Activated CD4-positive, alpha-beta T cell treated with anti-CD3 and anti-CD28 coated beads, Interleukin-2, amount 10 ng/mL, durations not matched to agents 7 days and 5 days (primary cell): ENCODE measurements at regions not wholly inside any gene's neighbourhood (a gene's known extent, or its start where the extent isn't known, plus 50 kb on each side); places are given as distances from the start of the nearest gene placed in this dataset.
"Not testable (repeated sequence)": the region's sequence is repeated elsewhere in the genome, so short reads cannot be mapped to it uniquely, and the experiment has no call there.

Experiments
- CTCF ChIA-PET: fragments of 350-600 bp; sonication (Branson Sonifier 250); formaldehyde crosslinking; loops from one replicate; lab custom pipeline; 2021; ENCODE audit warnings: antibody characterized with exemption; lab: Charles Lee
- POLR2A ChIA-PET: fragments of 350-600 bp; sonication (Branson Sonifier 250); formaldehyde crosslinking; loops from one replicate; lab custom pipeline; 2021; ENCODE audit warnings: antibody characterized with exemption; lab: Charles Lee
- DNase-seq: peaks from one replicate; pipeline ENCODE4 v3.0.0-alpha.2; 2020
- H3K27ac Mint-ChIP-seq: one replicate; pipeline ENCODE4 v1.8.0; 2021; ENCODE audit warnings: mild to moderate bottlenecking, moderate library complexity, mixed read lengths
- H3K27me3 Mint-ChIP-seq: one replicate; pipeline ENCODE4 v1.8.0; 2021; ENCODE audit warnings: mixed read lengths
- H3K36me3 Mint-ChIP-seq: one replicate; pipeline ENCODE4 v1.8.0; 2021; ENCODE audit warnings: low read depth, mixed read lengths
- H3K4me1 Mint-ChIP-seq: one replicate; pipeline ENCODE4 v1.8.0; 2021; ENCODE audit warnings: mixed read lengths
- H3K4me3 Mint-ChIP-seq: one replicate; pipeline ENCODE4 v1.8.0; 2021; ENCODE audit warnings: mild to moderate bottlenecking, moderate library complexity, mixed read lengths
- H3K9me3 Mint-ChIP-seq: one replicate; pipeline ENCODE4 v1.8.0; 2021; ENCODE audit warnings: mixed read lengths

DNA sequence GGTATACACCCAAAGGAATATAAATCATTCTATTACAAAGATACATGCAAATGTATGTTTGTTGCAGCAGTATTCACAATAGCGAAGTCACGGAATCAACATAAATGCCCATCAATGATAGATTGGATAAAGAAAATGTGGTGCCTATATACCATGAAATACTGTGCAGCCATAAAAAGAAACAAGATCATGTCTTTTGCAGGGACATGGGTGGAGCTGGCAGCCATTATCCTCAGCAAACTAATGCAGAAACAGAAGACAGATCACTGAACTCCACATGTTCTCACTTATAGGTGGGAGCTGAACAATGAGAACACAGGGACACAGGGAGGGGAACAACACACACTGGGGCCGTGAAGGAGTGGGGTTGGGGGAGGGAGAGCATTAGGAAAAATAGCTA lies 315.2 kb downstream of the CPS1 start:
- CTCF ChIA-PET, H3K36me3 Mint-ChIP-seq, DNase-seq, H3K4me3 Mint-ChIP-seq, H3K9me3 Mint-ChIP-seq, H3K27ac Mint-ChIP-seq, H3K27me3 Mint-ChIP-seq, POLR2A ChIA-PET, H3K4me1 Mint-ChIP-seq: not testable (repeated sequence)

DNA sequence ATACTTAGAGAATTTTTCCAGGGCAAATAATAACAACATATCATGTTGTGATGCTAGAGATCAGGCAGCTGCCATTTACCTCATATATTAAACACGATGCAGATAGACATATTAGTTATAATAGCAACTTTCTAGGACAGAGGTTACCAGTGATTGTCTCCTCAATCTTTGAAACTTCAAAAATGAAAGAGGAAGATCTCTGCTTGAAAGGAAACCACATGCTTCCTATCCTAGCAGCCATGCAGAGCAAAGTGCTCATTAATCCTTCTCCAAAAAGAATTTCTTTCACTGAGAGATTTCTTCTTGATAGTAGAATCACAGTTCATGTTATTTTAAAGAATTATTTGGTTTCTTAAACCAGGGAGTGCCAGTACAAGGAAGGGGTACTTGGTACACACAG lies 317.2 kb downstream of the CPS1 start:
- Mint-ChIP-seq H3K9me3 (no peaks in the 10 kb centered on the region), H3K27me3 (no peaks in the 10 kb centered on the region), H3K27ac (no peak overlapping the region), H3K4me1 (no peaks in the 10 kb centered on the region), H3K36me3 (no peaks in the 10 kb centered on the region), H3K4me3 (no peak overlapping the region)
- ChIA-PET POLR2A (no interaction called here), CTCF (no interaction called here)
- no peak for DNase-seq

DNA sequence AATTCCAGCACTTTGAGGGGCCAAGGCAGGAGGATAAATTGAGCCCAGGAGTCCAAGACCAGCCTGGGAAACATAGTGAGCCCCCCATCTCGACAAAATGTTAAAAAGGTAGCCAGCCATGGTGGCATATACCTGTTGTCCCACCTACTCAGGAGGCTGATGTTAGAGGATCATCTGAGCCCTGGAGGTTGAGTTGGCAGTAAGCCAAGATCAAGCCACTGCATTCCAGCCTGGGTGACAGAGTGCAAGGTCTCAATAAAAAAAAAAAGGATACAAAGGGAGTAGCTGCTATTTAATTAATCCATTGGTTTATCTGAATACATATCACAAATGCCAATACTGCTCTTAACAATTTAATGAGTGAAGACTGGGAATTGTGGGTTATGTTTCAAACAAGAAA lies 327.8 kb downstream of the CPS1 start:
- no peaks in the 10 kb centered on the region for H3K27me3 Mint-ChIP-seq
- no peaks in the 10 kb centered on the region for H3K36me3 Mint-ChIP-seq
- no peaks in the 10 kb centered on the region for H3K4me1 Mint-ChIP-seq
- ChIA-PET POLR2A (no interaction called here), CTCF (no interaction called here)
- H3K9me3 Mint-ChIP-seq: peaks cover 2% of the 10 kb centered on the region
- H3K27ac Mint-ChIP-seq: no peak overlapping the region
- DNase-seq: no peak
- no peak overlapping the region for H3K4me3 Mint-ChIP-seq

DNA sequence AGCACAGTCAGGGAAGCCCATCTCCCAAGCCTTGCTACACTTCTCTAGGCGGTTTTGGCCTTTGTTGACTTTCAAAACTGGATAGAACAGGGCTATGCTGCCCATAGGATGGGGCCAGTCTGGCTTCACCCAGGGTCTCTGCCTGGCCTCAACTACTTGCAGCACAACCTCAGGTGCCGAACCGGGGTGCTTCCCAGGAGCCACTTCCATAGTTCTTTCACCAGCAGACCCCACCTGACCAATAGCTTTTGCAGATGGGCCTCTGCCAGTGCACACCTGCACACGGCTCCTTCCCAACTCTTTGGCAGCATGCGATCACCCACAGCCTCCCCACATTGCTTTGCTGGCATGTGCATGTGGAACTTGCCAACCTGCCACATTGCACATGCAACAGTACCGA lies 331.6 kb downstream of the CPS1 start:
- no peaks in the 10 kb centered on the region for H3K27me3 Mint-ChIP-seq
- no peak overlapping the region for H3K4me3 Mint-ChIP-seq
- H3K27ac Mint-ChIP-seq: no peak overlapping the region
- DNase-seq: no peak
- POLR2A ChIA-PET: no interaction called here
- H3K36me3 Mint-ChIP-seq: no peaks in the 10 kb centered on the region
- H3K9me3 Mint-ChIP-seq: peaks cover 4% of the 10 kb centered on the region
- H3K4me1 Mint-ChIP-seq: no peaks in the 10 kb centered on the region
- CTCF ChIA-PET: no interaction called here

DNA sequence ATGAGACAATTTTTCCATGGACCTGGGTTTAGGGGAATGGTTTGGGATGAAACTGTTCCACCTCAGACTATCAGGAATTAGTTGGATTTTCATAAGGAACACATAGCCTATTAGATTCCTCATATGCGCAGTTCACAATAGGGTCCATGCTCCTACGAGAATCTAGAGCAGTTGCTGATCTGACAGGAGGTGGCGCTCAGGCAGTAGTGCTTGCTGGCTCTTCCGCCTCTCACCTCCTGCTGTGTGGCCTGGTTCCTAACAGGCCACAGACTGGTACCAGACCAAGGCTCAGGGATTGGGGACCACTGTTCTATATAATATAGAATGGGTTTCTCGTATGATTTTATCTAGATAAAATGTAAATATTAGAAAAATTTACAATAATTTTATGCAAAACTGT lies 338.7 kb downstream of the CPS1 start:
- Mint-ChIP-seq H3K4me1 (no peaks in the 10 kb centered on the region), H3K27ac (no peak overlapping the region), H3K4me3 (no peak overlapping the region), H3K9me3 (peaks cover 3% of the 10 kb centered on the region), H3K36me3 (no peaks in the 10 kb centered on the region), H3K27me3 (no peaks in the 10 kb centered on the region)
- ChIA-PET POLR2A (no interaction called here), CTCF (no interaction called here)
- DNase-seq: no peak

DNA sequence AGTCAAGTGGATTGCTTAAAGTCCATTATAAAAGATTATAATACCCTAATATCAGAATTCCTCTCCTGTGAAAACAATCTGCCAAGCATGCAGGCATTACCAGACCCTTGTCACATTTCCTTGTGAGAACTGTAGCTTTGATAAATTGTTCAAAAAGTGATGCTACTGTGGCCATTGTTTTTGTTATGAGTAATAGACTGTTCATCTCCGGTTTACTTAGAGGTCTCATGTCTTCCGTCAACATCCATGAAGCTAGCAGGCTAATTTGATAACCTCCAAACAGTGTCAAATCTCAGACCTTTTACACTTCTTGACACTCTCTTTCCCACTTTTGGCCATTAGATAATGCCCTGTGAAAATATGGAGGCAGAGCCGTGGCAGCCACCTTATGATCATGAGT lies 342.7 kb downstream of the CPS1 start:
- H3K27ac Mint-ChIP-seq: no peak overlapping the region
- no peaks in the 10 kb centered on the region for H3K36me3 Mint-ChIP-seq
- H3K4me3 Mint-ChIP-seq: no peak overlapping the region
- no peak for DNase-seq
- CTCF ChIA-PET: no interaction called here
- no peaks in the 10 kb centered on the region for H3K9me3 Mint-ChIP-seq
- POLR2A ChIA-PET: no interaction called here
- no peaks in the 10 kb centered on the region for H3K4me1 Mint-ChIP-seq
- no peaks in the 10 kb centered on the region for H3K27me3 Mint-ChIP-seq

DNA sequence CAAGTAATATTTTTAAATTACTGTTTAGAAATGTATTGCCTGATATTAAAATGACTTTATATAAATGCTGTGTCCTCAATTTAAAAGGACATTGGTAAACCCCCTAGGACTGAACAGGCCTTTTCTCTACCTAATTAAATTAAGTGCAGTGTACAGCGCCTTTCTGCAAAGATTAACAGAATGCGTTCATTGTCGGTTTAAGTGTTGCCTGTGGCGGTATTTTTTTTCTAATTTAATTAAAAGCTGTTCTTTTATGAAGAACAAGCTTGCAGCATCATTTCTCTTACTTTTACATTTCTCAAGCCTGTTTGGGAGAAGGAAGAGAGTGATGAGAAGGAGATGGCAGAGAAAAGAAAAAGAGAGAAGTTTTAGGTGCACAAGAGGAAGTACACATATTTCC lies 344.9 kb downstream of the CPS1 start:
- CTCF ChIA-PET: no interaction called here
- no peak for DNase-seq
- H3K4me1 Mint-ChIP-seq: no peaks in the 10 kb centered on the region
- no peak overlapping the region for H3K27ac Mint-ChIP-seq
- no peaks in the 10 kb centered on the region for H3K36me3 Mint-ChIP-seq
- H3K9me3 Mint-ChIP-seq: no peaks in the 10 kb centered on the region
- no peaks in the 10 kb centered on the region for H3K27me3 Mint-ChIP-seq
- POLR2A ChIA-PET: no interaction called here
- no peak overlapping the region for H3K4me3 Mint-ChIP-seq

DNA sequence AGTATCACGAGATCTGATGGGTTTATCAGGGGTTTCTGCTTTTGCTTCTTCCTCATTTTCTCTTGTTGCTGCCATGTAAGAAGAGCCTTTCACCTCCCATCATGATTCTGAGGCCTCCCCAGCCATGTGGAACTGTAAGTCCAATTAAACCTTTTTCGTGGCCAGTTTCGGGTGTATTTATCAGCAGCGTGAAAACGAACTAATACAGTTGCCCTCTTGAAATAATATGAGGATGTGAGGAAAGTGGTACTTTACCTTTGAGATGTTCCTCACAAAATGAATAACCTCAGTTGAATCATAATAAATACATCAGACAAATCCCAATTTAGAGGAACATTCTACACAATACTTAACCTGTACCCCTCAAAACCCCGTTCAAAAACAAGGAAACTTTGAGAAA lies 356.4 kb downstream of the CPS1 start:
- Mint-ChIP-seq H3K27me3 (no peaks in the 10 kb centered on the region), H3K4me1 (no peaks in the 10 kb centered on the region), H3K27ac (no peak overlapping the region), H3K36me3 (no peaks in the 10 kb centered on the region), H3K4me3 (no peak overlapping the region), H3K9me3 (peaks cover 4% of the 10 kb centered on the region)
- ChIA-PET CTCF (no interaction called here), POLR2A (no interaction called here)
- DNase-seq: no peak

DNA sequence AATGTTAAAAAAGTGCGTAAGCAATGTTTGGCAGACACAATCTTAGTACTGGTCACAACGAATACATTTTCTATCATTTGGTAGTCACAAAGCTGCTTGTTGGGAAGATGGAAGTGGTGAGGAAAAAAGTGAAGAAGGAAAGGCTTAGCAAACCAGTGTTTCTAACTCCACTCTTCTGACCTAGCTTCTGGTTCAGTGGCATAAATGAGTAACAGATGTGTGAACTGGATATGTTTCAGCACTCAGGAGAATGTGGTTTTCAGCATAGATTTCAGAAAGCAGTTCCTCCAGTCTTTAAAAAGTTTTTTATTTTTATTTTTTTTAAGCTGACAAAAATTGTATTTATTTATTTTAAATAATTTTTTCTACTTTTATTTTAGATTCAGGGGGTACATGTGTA lies 357.1 kb downstream of the CPS1 start:
- peaks cover 4% of the 10 kb centered on the region for H3K9me3 Mint-ChIP-seq
- no peak for DNase-seq
- POLR2A ChIA-PET: no interaction called here
- H3K4me3 Mint-ChIP-seq: no peak overlapping the region
- H3K27ac Mint-ChIP-seq: no peak overlapping the region
- CTCF ChIA-PET: no interaction called here
- no peaks in the 10 kb centered on the region for H3K4me1 Mint-ChIP-seq
- H3K36me3 Mint-ChIP-seq: no peaks in the 10 kb centered on the region
- no peaks in the 10 kb centered on the region for H3K27me3 Mint-ChIP-seq

DNA sequence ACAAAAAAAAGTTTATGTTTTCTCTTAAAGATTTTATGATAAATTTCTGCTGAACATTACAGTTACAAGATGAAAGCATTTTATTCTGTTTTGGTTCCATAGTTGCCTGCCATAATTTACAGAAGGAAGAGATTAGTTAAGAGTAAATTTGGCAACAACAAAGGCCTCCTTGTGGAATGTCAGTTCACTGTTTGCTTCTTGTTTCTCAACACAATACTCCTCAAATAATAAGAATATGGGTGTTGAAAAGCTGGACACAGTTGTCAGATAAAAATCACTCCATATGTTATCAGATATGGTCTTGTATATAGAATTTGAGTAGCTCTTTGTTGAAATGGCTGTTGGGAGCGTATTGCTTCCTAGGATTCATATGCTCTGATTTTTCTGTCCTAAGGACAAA lies 359.5 kb downstream of the CPS1 start:
- H3K4me3 Mint-ChIP-seq: no peak overlapping the region
- H3K27me3 Mint-ChIP-seq: no peaks in the 10 kb centered on the region
- no peak overlapping the region for H3K27ac Mint-ChIP-seq
- no peaks in the 10 kb centered on the region for H3K4me1 Mint-ChIP-seq
- DNase-seq: no peak
- ChIA-PET CTCF (no interaction called here), POLR2A (no interaction called here)
- peaks cover 4% of the 10 kb centered on the region for H3K9me3 Mint-ChIP-seq
- H3K36me3 Mint-ChIP-seq: no peaks in the 10 kb centered on the region

DNA sequence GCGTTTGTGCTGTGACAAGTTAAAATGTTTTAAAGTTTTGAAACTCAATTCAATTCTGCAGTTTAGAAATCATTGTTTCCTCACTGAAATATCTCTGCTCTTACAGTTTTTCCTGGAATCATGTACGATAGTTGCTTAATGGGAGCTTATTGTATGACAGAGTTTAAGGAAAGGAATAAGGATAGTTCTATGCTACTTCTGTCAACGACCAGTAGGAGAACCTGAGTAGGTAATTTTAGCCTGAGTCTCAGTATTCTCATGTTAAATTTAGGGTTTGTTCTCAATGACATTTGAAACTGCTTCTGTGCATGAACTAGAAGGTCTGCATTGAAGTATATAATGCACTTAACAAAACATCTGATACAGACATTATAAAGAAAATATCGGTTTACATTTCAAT lies 361.1 kb downstream of the CPS1 start:
- H3K36me3 Mint-ChIP-seq: no peaks in the 10 kb centered on the region
- H3K9me3 Mint-ChIP-seq: peaks cover 4% of the 10 kb centered on the region
- no peaks in the 10 kb centered on the region for H3K27me3 Mint-ChIP-seq
- CTCF ChIA-PET: no interaction called here
- POLR2A ChIA-PET: no interaction called here
- H3K27ac Mint-ChIP-seq: no peak overlapping the region
- H3K4me3 Mint-ChIP-seq: no peak overlapping the region
- DNase-seq: no peak
- no peaks in the 10 kb centered on the region for H3K4me1 Mint-ChIP-seq

DNA sequence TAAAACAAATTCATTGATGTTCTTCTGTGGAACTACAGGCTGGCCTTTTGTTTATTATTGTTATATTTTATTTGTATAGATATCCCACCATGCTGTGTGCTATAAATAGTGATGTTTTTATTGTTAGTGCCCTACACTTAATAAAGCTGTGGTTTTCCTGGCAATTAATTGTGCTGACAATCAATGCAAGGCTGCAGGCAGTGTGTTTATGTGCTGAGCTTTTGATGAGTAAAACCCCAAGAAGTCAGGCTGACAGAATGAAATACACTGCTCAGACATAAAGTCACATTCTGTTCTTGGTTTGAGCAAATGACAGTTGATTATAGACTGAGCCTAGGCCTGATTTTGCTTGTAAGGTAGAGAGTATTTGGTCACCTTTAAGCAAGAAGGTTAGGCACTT lies 362.7 kb downstream of the CPS1 start:
- Mint-ChIP-seq H3K36me3 (no peaks in the 10 kb centered on the region), H3K4me1 (no peaks in the 10 kb centered on the region), H3K4me3 (no peak overlapping the region), H3K27ac (no peak overlapping the region), H3K9me3 (peaks cover under 1% of the 10 kb centered on the region), H3K27me3 (no peaks in the 10 kb centered on the region)
- CTCF ChIA-PET: no interaction called here
- POLR2A ChIA-PET: no interaction called here
- no peak for DNase-seq

DNA sequence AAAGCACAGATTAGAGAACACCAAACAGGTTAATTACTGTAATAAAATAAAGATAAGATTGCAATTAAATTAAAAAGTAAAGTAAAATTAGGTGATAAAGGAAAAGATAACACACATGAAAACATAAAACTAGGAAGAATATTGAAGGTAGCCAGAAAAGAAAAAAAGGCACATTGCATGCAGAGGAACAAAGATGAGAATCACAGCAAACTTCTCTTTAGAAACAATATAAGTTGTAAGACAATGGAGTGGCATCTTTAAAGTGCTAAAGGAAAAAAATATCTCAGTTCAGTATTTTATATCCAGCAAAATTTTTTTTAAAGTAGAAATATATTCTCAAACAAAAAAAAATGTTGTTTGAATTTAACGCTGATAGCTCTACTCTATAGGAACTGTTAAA lies 366.0 kb downstream of the CPS1 start:
- Mint-ChIP-seq H3K27ac (no peak overlapping the region), H3K4me3 (no peak overlapping the region), H3K4me1 (no peaks in the 10 kb centered on the region), H3K9me3 (no peaks in the 10 kb centered on the region), H3K27me3 (no peaks in the 10 kb centered on the region), H3K36me3 (no peaks in the 10 kb centered on the region)
- ChIA-PET POLR2A (no interaction called here), CTCF (no interaction called here)
- DNase-seq: no peak

DNA sequence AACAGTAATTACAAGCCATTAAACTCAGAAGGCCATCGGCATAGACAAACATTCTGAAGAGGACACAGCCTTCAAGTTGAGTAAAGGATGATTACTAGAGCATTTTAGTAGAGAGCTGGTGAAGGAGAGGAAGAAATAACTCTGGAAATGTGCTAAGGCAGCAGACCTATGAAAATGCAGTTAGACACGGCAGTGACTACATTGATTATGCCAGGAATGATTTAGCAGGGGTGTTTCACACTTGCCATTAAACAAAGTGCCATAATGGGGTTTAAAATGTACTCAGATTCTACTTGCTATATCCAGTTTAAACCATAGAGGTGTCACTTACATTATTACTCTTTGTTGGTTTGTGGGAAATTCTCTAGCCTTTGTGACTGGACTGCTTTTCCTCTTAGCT lies 372.3 kb downstream of the CPS1 start:
- no peaks in the 10 kb centered on the region for H3K9me3 Mint-ChIP-seq
- no peak overlapping the region for H3K27ac Mint-ChIP-seq
- POLR2A ChIA-PET: no interaction called here
- no peaks in the 10 kb centered on the region for H3K4me1 Mint-ChIP-seq
- CTCF ChIA-PET: no interaction called here
- H3K36me3 Mint-ChIP-seq: no peaks in the 10 kb centered on the region
- no peak for DNase-seq
- no peaks in the 10 kb centered on the region for H3K27me3 Mint-ChIP-seq
- no peak overlapping the region for H3K4me3 Mint-ChIP-seq

DNA sequence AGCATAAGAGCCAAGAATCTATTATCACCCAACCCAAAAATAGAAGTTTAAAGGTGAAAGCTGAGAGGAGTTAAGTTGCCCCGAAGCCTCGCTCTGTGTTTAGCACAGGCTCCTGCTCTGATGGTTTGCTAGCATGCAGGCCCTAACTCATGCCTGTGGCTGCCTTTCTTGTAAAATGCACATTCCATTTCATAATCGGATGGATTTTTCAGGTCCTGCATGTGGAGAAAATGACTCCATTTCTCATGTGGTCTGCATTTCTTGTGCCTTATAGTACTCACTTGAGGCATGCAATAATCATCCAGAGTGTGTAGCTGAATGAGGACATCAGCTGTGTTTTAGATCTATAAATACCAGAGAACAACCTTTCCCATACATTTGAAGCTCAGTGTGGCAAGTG lies 381.8 kb downstream of the CPS1 start:
- no peak for DNase-seq
- H3K27me3 Mint-ChIP-seq: no peaks in the 10 kb centered on the region
- H3K36me3 Mint-ChIP-seq: no peaks in the 10 kb centered on the region
- ChIA-PET POLR2A (no interaction called here), CTCF (no interaction called here)
- no peak overlapping the region for H3K4me3 Mint-ChIP-seq
- H3K9me3 Mint-ChIP-seq: no peaks in the 10 kb centered on the region
- H3K4me1 Mint-ChIP-seq: no peaks in the 10 kb centered on the region
- no peak overlapping the region for H3K27ac Mint-ChIP-seq
